Calu3 (cell line): ENCODE measurements at regions not wholly inside any gene's neighbourhood (a gene's known extent, or its start where the extent isn't known, plus 50 kb on each side); places are given as distances from the start of the nearest gene placed in this dataset.

Experiments
- BruUV-seq: library from RNA; stranded (reverse); fragments of 400-500 nt; replicated peaks from 2 replicates; lab custom pipeline; 2021; lab: Mats Ljungman, UMichigan
- CTCF ChIA-PET: fragments of 300-600 bp; sonication (Branson Sonifier 250); formaldehyde crosslinking; loops from one replicate; lab custom pipeline; 2022; ENCODE audit warnings: antibody characterized with exemption; lab: Charles Lee
- DNase-seq: peaks from one replicate; pipeline ENCODE4 v3.0.0; 2022
- H3K27ac Mint-ChIP-seq: one replicate; pipeline ENCODE4 v1.8.0; 2022; ENCODE audit warnings: mixed read lengths; ENCODE audit not compliant: unreplicated experiment
- H3K27me3 Mint-ChIP-seq: one replicate; pipeline ENCODE4 v1.8.0; 2022; ENCODE audit warnings: mixed read lengths; ENCODE audit not compliant: unreplicated experiment
- H3K36me3 Mint-ChIP-seq: one replicate; pipeline ENCODE4 v1.8.0; 2022; ENCODE audit warnings: mild to moderate bottlenecking, moderate library complexity, mixed read lengths; ENCODE audit not compliant: insufficient read depth, unreplicated experiment
- H3K4me1 Mint-ChIP-seq: one replicate; pipeline ENCODE4 v1.8.0; 2022; ENCODE audit warnings: mild to moderate bottlenecking, low read depth, mixed read lengths; ENCODE audit not compliant: unreplicated experiment
- H3K4me3 Mint-ChIP-seq: one replicate; pipeline ENCODE4 v1.8.0; 2022; ENCODE audit warnings: mild to moderate bottlenecking, low read depth, moderate library complexity, mixed read lengths; ENCODE audit not compliant: unreplicated experiment
- H3K9me3 Mint-ChIP-seq: one replicate; pipeline ENCODE4 v1.8.0; 2022; ENCODE audit warnings: low read depth, mixed read lengths; ENCODE audit not compliant: unreplicated experiment
- intact Hi-C: fragments of 100-400 bp; cut with micrococcal nuclease; formaldehyde crosslinking; loops from one replicate; pipeline ENCODE4 v1.10.0; 2022; ENCODE audit not compliant: unreplicated experiment
- TF ChIP-seq, protein P1 (sequence below): fragments of 200-600 bp; IDR thresholded peaks from one replicate; pipeline ENCODE4 v1.8.0; 2022; ENCODE audit warnings: antibody characterized with exemption; ENCODE audit not compliant: unreplicated experiment

- H3K27ac Mint-ChIP-seq = no peak overlapping the region
- TF ChIP-seq, protein P1, sequence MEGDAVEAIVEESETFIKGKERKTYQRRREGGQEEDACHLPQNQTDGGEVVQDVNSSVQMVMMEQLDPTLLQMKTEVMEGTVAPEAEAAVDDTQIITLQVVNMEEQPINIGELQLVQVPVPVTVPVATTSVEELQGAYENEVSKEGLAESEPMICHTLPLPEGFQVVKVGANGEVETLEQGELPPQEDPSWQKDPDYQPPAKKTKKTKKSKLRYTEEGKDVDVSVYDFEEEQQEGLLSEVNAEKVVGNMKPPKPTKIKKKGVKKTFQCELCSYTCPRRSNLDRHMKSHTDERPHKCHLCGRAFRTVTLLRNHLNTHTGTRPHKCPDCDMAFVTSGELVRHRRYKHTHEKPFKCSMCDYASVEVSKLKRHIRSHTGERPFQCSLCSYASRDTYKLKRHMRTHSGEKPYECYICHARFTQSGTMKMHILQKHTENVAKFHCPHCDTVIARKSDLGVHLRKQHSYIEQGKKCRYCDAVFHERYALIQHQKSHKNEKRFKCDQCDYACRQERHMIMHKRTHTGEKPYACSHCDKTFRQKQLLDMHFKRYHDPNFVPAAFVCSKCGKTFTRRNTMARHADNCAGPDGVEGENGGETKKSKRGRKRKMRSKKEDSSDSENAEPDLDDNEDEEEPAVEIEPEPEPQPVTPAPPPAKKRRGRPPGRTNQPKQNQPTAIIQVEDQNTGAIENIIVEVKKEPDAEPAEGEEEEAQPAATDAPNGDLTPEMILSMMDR = no peak
- no peaks in the 10 kb centered on the region for H3K4me1 Mint-ChIP-seq
- H3K4me3 Mint-ChIP-seq = no peak overlapping the region
- intact Hi-C loops = no loop called here
- peaks cover 4% of the 10 kb centered on the region for H3K9me3 Mint-ChIP-seq
- peaks cover 52% of the 10 kb centered on the region for H3K27me3 Mint-ChIP-seq
- CTCF ChIA-PET = no interaction called here
- BruUV-seq = no TSS peak
- no peak for DNase-seq
- no peaks in the 10 kb centered on the region for H3K36me3 Mint-ChIP-seq
Measured at GRCh38 chr17:33352526-33352925, 59.4 kb upstream of the ASIC2 start.

DNA sequence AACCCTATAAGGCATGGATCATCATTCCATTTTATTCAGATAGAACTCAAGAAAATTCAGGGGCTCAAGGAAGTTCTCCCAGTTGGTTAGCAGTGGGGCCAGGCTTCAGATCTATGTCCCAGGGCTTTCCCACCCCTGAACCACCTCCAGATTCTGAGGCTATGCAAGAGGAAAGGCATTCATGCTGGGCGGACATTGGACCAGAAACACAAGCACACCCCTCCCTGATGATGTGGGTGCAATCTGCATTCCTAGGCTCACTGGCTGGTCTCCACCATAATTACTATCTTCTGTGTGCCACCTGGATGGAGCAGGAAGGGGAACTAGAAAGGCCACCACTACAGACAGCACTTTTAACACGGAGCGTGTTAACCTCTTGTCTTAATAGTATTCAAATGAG, 63.2 kb upstream of the ASIC2 start:
- Mint-ChIP-seq H3K27ac (no peak overlapping the region), H3K9me3 (peaks cover 4% of the 10 kb centered on the region), H3K4me1 (no peaks in the 10 kb centered on the region), H3K27me3 (peaks cover 60% of the 10 kb centered on the region), H3K36me3 (no peaks in the 10 kb centered on the region), H3K4me3 (no peak overlapping the region)
- BruUV-seq = no TSS peak
- DNase-seq = no peak
- CTCF ChIA-PET = interaction anchor here (0.6 kb wide), 1 partner anchor 109 kb away, joined by 3 read pairs; no protein-coding TSS in a partner anchor
- intact Hi-C loops = no loop called here
- TF ChIP-seq, protein P1 = no peak

GRCh38 chr17:33363475-33363874, 70.4 kb upstream of the ASIC2 start:
- TF ChIP-seq, protein P1 = no peak
- no TSS peak for BruUV-seq
- no peaks in the 10 kb centered on the region for H3K36me3 Mint-ChIP-seq
- no peaks in the 10 kb centered on the region for H3K4me1 Mint-ChIP-seq
- DNase-seq = no peak
- H3K9me3 Mint-ChIP-seq = no peaks in the 10 kb centered on the region
- intact Hi-C loops = no loop called here
- no peak overlapping the region for H3K27ac Mint-ChIP-seq
- peaks cover 41% of the 10 kb centered on the region for H3K27me3 Mint-ChIP-seq
- CTCF ChIA-PET = no interaction called here
- H3K4me3 Mint-ChIP-seq = no peak overlapping the region

- CTCF ChIA-PET = no interaction called here
- no peak for DNase-seq
- Mint-ChIP-seq H3K27me3 (peaks cover 52% of the 10 kb centered on the region), H3K36me3 (no peaks in the 10 kb centered on the region), H3K27ac (no peak overlapping the region), H3K9me3 (no peaks in the 10 kb centered on the region), H3K4me3 (no peak overlapping the region), H3K4me1 (no peaks in the 10 kb centered on the region)
- intact Hi-C loops = no loop called here
- TF ChIP-seq, protein P1 = no peak
- no TSS peak for BruUV-seq
Measured at GRCh38 chr17:33366960-33367359, 73.9 kb upstream of the ASIC2 start.
